Activated CD8-positive, alpha-beta T cell treated with anti-CD3 and anti-CD28 coated beads for 36 hours (primary cell): ENCODE measurements at regions not wholly inside any gene's neighbourhood (a gene's known extent, or its start where the extent isn't known, plus 50 kb on each side); places are given as distances from the start of the nearest gene placed in this dataset.
"Not testable (repeated sequence)": the region's sequence is repeated elsewhere in the genome, so short reads cannot be mapped to it uniquely, and the experiment has no call there.

Source experiments
- ATAC-seq: fragments of 200-7000 bp; cut with Tn5 transposase; one replicate; pipeline ENCODE4 v1.10.0; 2021; ENCODE audit warnings: mild to moderate bottlenecking, moderate library complexity
- CTCF ChIA-PET: fragments of 350-600 bp; sonication (Branson Sonifier 250); formaldehyde crosslinking; loops from one replicate; lab custom pipeline; 2021; ENCODE audit warnings: antibody characterized with exemption; lab: Charles Lee
- POLR2A ChIA-PET: fragments of 350-600 bp; sonication (Branson Sonifier 250); formaldehyde crosslinking; loops from one replicate; lab custom pipeline; 2021; ENCODE audit warnings: antibody characterized with exemption; lab: Charles Lee
- DNase-seq: peaks from one replicate; pipeline ENCODE4 v3.0.0-alpha.2; 2020
- H3K27ac Mint-ChIP-seq: one replicate; pipeline ENCODE4 v1.8.0; 2021; ENCODE audit warnings: mild to moderate bottlenecking, mixed read lengths
- H3K27me3 Mint-ChIP-seq: one replicate; pipeline ENCODE4 v1.8.0; 2021; ENCODE audit warnings: mixed read lengths
- H3K36me3 Mint-ChIP-seq: one replicate; pipeline ENCODE4 v1.8.0; 2021; ENCODE audit warnings: low read depth, mixed read lengths
- H3K4me1 Mint-ChIP-seq: one replicate; pipeline ENCODE4 v1.8.0; 2021; ENCODE audit warnings: low read depth, mixed read lengths
- H3K4me3 Mint-ChIP-seq: one replicate; pipeline ENCODE4 v1.8.0; 2021; ENCODE audit warnings: mild to moderate bottlenecking, moderate library complexity, mixed read lengths
- H3K9me3 Mint-ChIP-seq: one replicate; pipeline ENCODE4 v1.8.0; 2021; ENCODE audit warnings: mixed read lengths
- intact Hi-C: fragments of 100-400 bp; cut with micrococcal nuclease; formaldehyde crosslinking; loops from one replicate; pipeline ENCODE4 v1.10.0; 2022

GRCh38 chr1:83455753-83456152, 543.2 kb downstream of the TTLL7 start:
- H3K27ac Mint-ChIP-seq, H3K36me3 Mint-ChIP-seq, H3K4me3 Mint-ChIP-seq: not testable (repeated sequence)

GRCh38 chr1:83445873-83446272, 553.1 kb downstream of the TTLL7 start:
- not testable (repeated sequence) for ATAC-seq

More at GRCh38 chr1:83455753-83456152, 543.2 kb downstream of the TTLL7 start:
- POLR2A ChIA-PET, H3K4me1 Mint-ChIP-seq, intact Hi-C loops, H3K9me3 Mint-ChIP-seq, ATAC-seq, CTCF ChIA-PET, DNase-seq, H3K27me3 Mint-ChIP-seq: not testable (repeated sequence)

GRCh38 chr1:83442412-83442811, 556.5 kb downstream of the TTLL7 start:
- not testable (repeated sequence) for H3K27ac Mint-ChIP-seq

More at GRCh38 chr1:83445873-83446272, 553.1 kb downstream of the TTLL7 start:
- H3K27ac Mint-ChIP-seq, H3K9me3 Mint-ChIP-seq, H3K4me1 Mint-ChIP-seq, DNase-seq, H3K27me3 Mint-ChIP-seq, POLR2A ChIA-PET, H3K36me3 Mint-ChIP-seq, intact Hi-C loops, H3K4me3 Mint-ChIP-seq, CTCF ChIA-PET: not testable (repeated sequence)

GRCh38 chr1:83440586-83440985, 558.3 kb downstream of the TTLL7 start:
- ATAC-seq, H3K36me3 Mint-ChIP-seq, DNase-seq, intact Hi-C loops, CTCF ChIA-PET, H3K4me1 Mint-ChIP-seq, H3K4me3 Mint-ChIP-seq, H3K27ac Mint-ChIP-seq, H3K9me3 Mint-ChIP-seq, POLR2A ChIA-PET, H3K27me3 Mint-ChIP-seq: not testable (repeated sequence)

More at GRCh38 chr1:83442412-83442811, 556.5 kb downstream of the TTLL7 start:
- H3K4me1 Mint-ChIP-seq, POLR2A ChIA-PET, H3K9me3 Mint-ChIP-seq, ATAC-seq, CTCF ChIA-PET, H3K36me3 Mint-ChIP-seq, intact Hi-C loops, H3K27me3 Mint-ChIP-seq, H3K4me3 Mint-ChIP-seq, DNase-seq: not testable (repeated sequence)

GRCh38 chr1:83440021-83440420, 558.9 kb downstream of the TTLL7 start:
- H3K36me3 Mint-ChIP-seq, H3K4me1 Mint-ChIP-seq, CTCF ChIA-PET, POLR2A ChIA-PET, H3K27me3 Mint-ChIP-seq, H3K9me3 Mint-ChIP-seq, H3K27ac Mint-ChIP-seq, H3K4me3 Mint-ChIP-seq, intact Hi-C loops, ATAC-seq, DNase-seq: not testable (repeated sequence)

- H3K27ac Mint-ChIP-seq, H3K9me3 Mint-ChIP-seq, H3K27me3 Mint-ChIP-seq, POLR2A ChIA-PET, CTCF ChIA-PET, H3K36me3 Mint-ChIP-seq, H3K4me1 Mint-ChIP-seq, DNase-seq, ATAC-seq, intact Hi-C loops, H3K4me3 Mint-ChIP-seq: not testable (repeated sequence)
These were observed 560.6 kb downstream of the TTLL7 start for GRCh38 chr1:83438316-83438715.

GRCh38 chr1:83435336-83435735, 563.6 kb downstream of the TTLL7 start:
- ATAC-seq, H3K27me3 Mint-ChIP-seq, H3K4me1 Mint-ChIP-seq, CTCF ChIA-PET, H3K9me3 Mint-ChIP-seq, POLR2A ChIA-PET, DNase-seq, H3K27ac Mint-ChIP-seq, H3K4me3 Mint-ChIP-seq, intact Hi-C loops, H3K36me3 Mint-ChIP-seq: not testable (repeated sequence)

- H3K36me3 Mint-ChIP-seq, H3K27me3 Mint-ChIP-seq, intact Hi-C loops, H3K27ac Mint-ChIP-seq, H3K9me3 Mint-ChIP-seq, ATAC-seq, H3K4me1 Mint-ChIP-seq, DNase-seq, H3K4me3 Mint-ChIP-seq, CTCF ChIA-PET, POLR2A ChIA-PET: not testable (repeated sequence)
These were observed 571.4 kb downstream of the TTLL7 start for GRCh38 chr1:83427566-83427965.

GRCh38 chr1:83423382-83423781, 575.5 kb downstream of the TTLL7 start:
- DNase-seq, H3K36me3 Mint-ChIP-seq, H3K4me1 Mint-ChIP-seq, H3K27me3 Mint-ChIP-seq, H3K9me3 Mint-ChIP-seq, H3K4me3 Mint-ChIP-seq, intact Hi-C loops, POLR2A ChIA-PET, CTCF ChIA-PET: not testable (repeated sequence)
- peak; percentile 90 for ATAC-seq
- H3K27ac Mint-ChIP-seq, result peak overlapping the region; percentile 15
